SK-N-SH treated with all-trans-retinoic acid at 6 μM for 48 hours (cell line): ENCODE measurements at regions not wholly inside any gene's neighbourhood (a gene's known extent, or its start where the extent isn't known, plus 50 kb on each side); places are given as distances from the start of the nearest gene placed in this dataset.

Experiments used
- ATAC-seq: fragments of 200-7000 bp; cut with Tn5 transposase; 3 replicates; pipeline ENCODE4 v1.9.1; 2020; ENCODE audit warnings: mild to moderate bottlenecking, moderate library complexity
- ARNTL ChIP-seq: fragments of 450-650 bp; formaldehyde crosslinking; IDR thresholded peaks from 2 replicates; pipeline ENCODE4 v1.5.0; 2020; ENCODE audit warnings: low read depth, mild to moderate bottlenecking, moderate library complexity, borderline replicate concordance
- BACH2 ChIP-seq: fragments of 250-450 bp; sonication (Bioruptor Pico); IDR thresholded peaks from 2 replicates; pipeline ENCODE4 v1.9.0; 2021; ENCODE audit warnings: mild to moderate bottlenecking, borderline replicate concordance
- CREB5 ChIP-seq: fragments of 250-450 bp; sonication (Bioruptor Pico); IDR thresholded peaks from 2 replicates; pipeline ENCODE4 v1.5.1; 2020; ENCODE audit warnings: low read depth, mild to moderate bottlenecking, moderate library complexity
- CSDC2 ChIP-seq: fragments of 250-450 bp; sonication (Bioruptor Pico); IDR thresholded peaks from 2 replicates; pipeline ENCODE4 v1.5.0; 2020; ENCODE audit warnings: mild to moderate bottlenecking, moderate library complexity
- CSRNP3 ChIP-seq: fragments of 250-450 bp; sonication (Bioruptor Pico); IDR thresholded peaks from 2 replicates; pipeline ENCODE4 v1.5.1; 2021; ENCODE audit warnings: mild to moderate bottlenecking, moderate library complexity
- ESRRG ChIP-seq: fragments of 250-450 bp; sonication (Bioruptor Pico); IDR thresholded peaks from 2 replicates; pipeline ENCODE4 v1.6.1; 2021; ENCODE audit warnings: mild to moderate bottlenecking
- GLIS3 ChIP-seq: fragments of 250-450 bp; sonication (Bioruptor Pico); IDR thresholded peaks from 2 replicates; pipeline ENCODE4 v1.5.0; 2020; ENCODE audit warnings: mild to moderate bottlenecking, moderate library complexity
- ISL1 ChIP-seq: fragments of 250-450 bp; sonication (Bioruptor Pico); IDR thresholded peaks from 2 replicates; pipeline ENCODE4 v2.1.2; 2022; ENCODE audit warnings: mild to moderate bottlenecking, moderate library complexity
- OSR1 ChIP-seq: fragments of 250-450 bp; sonication (Bioruptor Pico); IDR thresholded peaks from 2 replicates; pipeline ENCODE4 v1.8.0; 2022; ENCODE audit warnings: moderate library complexity, mild to moderate bottlenecking, inconsistent platforms
- PATZ1 ChIP-seq: fragments of 250-450 bp; sonication (Bioruptor Pico); IDR thresholded peaks from 2 replicates; pipeline ENCODE4 v1.8.0; 2020; ENCODE audit warnings: mild to moderate bottlenecking, moderate library complexity, borderline replicate concordance
- POU6F1 ChIP-seq: fragments of 250-450 bp; sonication (Bioruptor Pico); IDR thresholded peaks from 2 replicates; pipeline ENCODE4 v1.8.0; 2021; ENCODE audit warnings: low read depth, mild to moderate bottlenecking, moderate library complexity, borderline replicate concordance
- PPARA ChIP-seq: fragments of 250-450 bp; sonication (Bioruptor Pico); IDR thresholded peaks from 2 replicates; pipeline ENCODE4 v1.5.0; 2020; ENCODE audit warnings: mild to moderate bottlenecking, borderline replicate concordance
- RARB ChIP-seq: fragments of 250-450 bp; sonication (Bioruptor Pico); IDR thresholded peaks from 2 replicates; pipeline ENCODE4 v1.8.0; 2021; ENCODE audit warnings: mild to moderate bottlenecking, moderate library complexity
- SNAI2 ChIP-seq: fragments of 250-450 bp; sonication (Bioruptor Pico); IDR thresholded peaks from 2 replicates; pipeline ENCODE4 v1.5.0; 2020; ENCODE audit warnings: mild to moderate bottlenecking, moderate library complexity
- TOX ChIP-seq: fragments of 250-450 bp; sonication (Bioruptor Pico); IDR thresholded peaks from 2 replicates; pipeline ENCODE4 v1.8.0; 2021; ENCODE audit warnings: mild to moderate bottlenecking, moderate library complexity, borderline replicate concordance
- TSHZ2 ChIP-seq: fragments of 250-450 bp; sonication (Bioruptor Pico); IDR thresholded peaks from 2 replicates; pipeline ENCODE4 v1.5.0; 2020; ENCODE audit warnings: mild to moderate bottlenecking, moderate library complexity
- ZC3H10 ChIP-seq: fragments of 250-450 bp; sonication (Bioruptor Pico); IDR thresholded peaks from 2 replicates; pipeline ENCODE4 v1.5.1; 2021; ENCODE audit warnings: mild to moderate bottlenecking, moderate library complexity
- ZFP3 ChIP-seq: fragments of 250-450 bp; sonication (Bioruptor Pico); IDR thresholded peaks from 2 replicates; pipeline ENCODE4 v1.5.0; 2020; ENCODE audit warnings: mild to moderate bottlenecking, moderate library complexity
- ZFP30 ChIP-seq: fragments of 450-650 bp; formaldehyde crosslinking; IDR thresholded peaks from 2 replicates; pipeline ENCODE4 v1.5.0; 2022; ENCODE audit warnings: mild to moderate bottlenecking, moderate library complexity
- ZNF8 ChIP-seq: fragments of 450-650 bp; formaldehyde crosslinking; IDR thresholded peaks from 2 replicates; pipeline ENCODE4 v1.5.0; 2020; ENCODE audit warnings: mild to moderate bottlenecking, moderate library complexity

- TF ChIP-seq RARB (CRISPR knock-in tag) (no peak), PATZ1 (no peak), SNAI2 (CRISPR knock-in tag) (no peak), ESRRG (CRISPR knock-in tag) (no peak)
- ATAC-seq, result no peak
These were observed 317.4 kb upstream of the DDHD1 start for GRCh38 chr14:53470351-53471043.

- ATAC-seq, result no peak
- TF ChIP-seq CREB5 (CRISPR knock-in tag) (no peak), ARNTL (CRISPR knock-in tag) (no peak), OSR1 (CRISPR knock-in tag) (no peak), ISL1 (CRISPR knock-in tag) (no peak), ZC3H10 (CRISPR knock-in tag) (no peak), BACH2 (no peak), ZFP30 (CRISPR knock-in tag) (no peak), PATZ1 (no peak), ESRRG (CRISPR knock-in tag) (no peak), ZFP3 (CRISPR knock-in tag) (no peak), RARB (CRISPR knock-in tag) (no peak), PPARA (no peak), POU6F1 (CRISPR knock-in tag) (no peak), GLIS3 (no peak), TOX (CRISPR knock-in tag) (no peak), CSRNP3 (CRISPR knock-in tag) (no peak), ZNF8 (no peak), SNAI2 (CRISPR knock-in tag) (no peak), TSHZ2 (CRISPR knock-in tag) (no peak), CSDC2 (CRISPR knock-in tag) (no peak)
- TF ChIP-seq, all 23 proteins: peak for 0
These were observed 315.8 kb upstream of the DDHD1 start for GRCh38 chr14:53468876-53469275.
